PC-3 (cell line): ENCODE measurements at regions not wholly inside any gene's neighbourhood (a gene's known extent, or its start where the extent isn't known, plus 50 kb on each side); places are given as distances from the start of the nearest gene placed in this dataset.

Source experiments
- EZH2 ChIP-seq: fragments of 300-600 bp; sonication (generic); IDR thresholded peaks from one replicate; pipeline ENCODE4 v1.6.1; 2017; ENCODE audit warnings: antibody characterized with exemption, mild to moderate bottlenecking, low read length; ENCODE audit not compliant: unreplicated experiment
- EZH2phosphoT487 ChIP-seq: fragments of 300-600 bp; sonication (generic); IDR thresholded peaks from 2 replicates; pipeline ENCODE4 v1.6.1; 2018; ENCODE audit warnings: mild to moderate bottlenecking, antibody characterized with exemption, low read length, borderline replicate concordance
- TF ChIP-seq, protein P1 (sequence below): fragments of 300-600 bp; sonication (generic); conservative IDR thresholded peaks from 2 replicates; pipeline ENCODE4 v1.5.1; 2017; ENCODE audit warnings: antibody characterized with exemption, low read depth, mild to moderate bottlenecking, low read length

- TF ChIP-seq, protein P1, sequence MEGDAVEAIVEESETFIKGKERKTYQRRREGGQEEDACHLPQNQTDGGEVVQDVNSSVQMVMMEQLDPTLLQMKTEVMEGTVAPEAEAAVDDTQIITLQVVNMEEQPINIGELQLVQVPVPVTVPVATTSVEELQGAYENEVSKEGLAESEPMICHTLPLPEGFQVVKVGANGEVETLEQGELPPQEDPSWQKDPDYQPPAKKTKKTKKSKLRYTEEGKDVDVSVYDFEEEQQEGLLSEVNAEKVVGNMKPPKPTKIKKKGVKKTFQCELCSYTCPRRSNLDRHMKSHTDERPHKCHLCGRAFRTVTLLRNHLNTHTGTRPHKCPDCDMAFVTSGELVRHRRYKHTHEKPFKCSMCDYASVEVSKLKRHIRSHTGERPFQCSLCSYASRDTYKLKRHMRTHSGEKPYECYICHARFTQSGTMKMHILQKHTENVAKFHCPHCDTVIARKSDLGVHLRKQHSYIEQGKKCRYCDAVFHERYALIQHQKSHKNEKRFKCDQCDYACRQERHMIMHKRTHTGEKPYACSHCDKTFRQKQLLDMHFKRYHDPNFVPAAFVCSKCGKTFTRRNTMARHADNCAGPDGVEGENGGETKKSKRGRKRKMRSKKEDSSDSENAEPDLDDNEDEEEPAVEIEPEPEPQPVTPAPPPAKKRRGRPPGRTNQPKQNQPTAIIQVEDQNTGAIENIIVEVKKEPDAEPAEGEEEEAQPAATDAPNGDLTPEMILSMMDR: no peak
- TF ChIP-seq EZH2 (no peak), EZH2phosphoT487 (no peak)
These were observed 181.6 kb upstream of the RORA start for GRCh38 chr15:61410662-61411061.
